HG02885 (cell line): ENCODE measurements at regions not wholly inside any gene's neighbourhood (a gene's known extent, or its start where the extent isn't known, plus 50 kb on each side); places are given as distances from the start of the nearest gene placed in this dataset.

ENCODE experiments used
- ATAC-seq: cut with Tn5 transposase; IDR thresholded peaks from one replicate; pipeline ENCODE4 v1.9.1; 2021; ENCODE audit warnings: mild to moderate bottlenecking; ENCODE audit not compliant: unreplicated experiment, poor library complexity

- ATAC-seq: no peak
Observed at GRCh38 chr9:27861887-27862286, 288.6 kb upstream of the C9orf72 start.

GRCh38 chr9:27864644-27865438 lies 291.6 kb upstream of the C9orf72 start:
- no peak for ATAC-seq

- no peak for ATAC-seq
Observed at GRCh38 chr9:27866741-27867140, 293.5 kb upstream of the C9orf72 start.

GRCh38 chr9:27870404-27870803 lies 297.1 kb upstream of the C9orf72 start:
- ATAC-seq: no peak

GRCh38 chr9:27880156-27880555 lies 306.9 kb upstream of the C9orf72 start:
- no peak for ATAC-seq

GRCh38 chr9:27880635-27881034 lies 307.4 kb upstream of the C9orf72 start:
- ATAC-seq: no peak

GRCh38 chr9:27888661-27889295 lies 315.5 kb upstream of the C9orf72 start:
- peak; percentile 100 for ATAC-seq

GRCh38 chr9:27924502-27924901 lies 351.2 kb upstream of the C9orf72 start:
- no peak for ATAC-seq

- ATAC-seq: no peak
Observed at GRCh38 chr9:27925815-27926214, 352.5 kb upstream of the C9orf72 start.

GRCh38 chr9:27929841-27930240 lies 356.6 kb upstream of the C9orf72 start:
- no peak for ATAC-seq

- no peak for ATAC-seq
Observed at GRCh38 chr9:27933210-27934025, 360.1 kb upstream of the C9orf72 start.

GRCh38 chr9:27934471-27934870 lies 361.2 kb upstream of the C9orf72 start:
- no peak for ATAC-seq

- no peak for ATAC-seq
Observed at GRCh38 chr9:27939186-27939585, 365.9 kb upstream of the C9orf72 start.

GRCh38 chr9:27940535-27940934 lies 367.3 kb upstream of the C9orf72 start:
- ATAC-seq: no peak

- ATAC-seq: no peak
Observed at GRCh38 chr9:27943501-27943900, 370.2 kb upstream of the C9orf72 start.

GRCh38 chr9:27945386-27945785 lies 372.1 kb upstream of the C9orf72 start:
- ATAC-seq: no peak

GRCh38 chr9:27950382-27950781 lies 377.1 kb upstream of the C9orf72 start:
- no peak for ATAC-seq

GRCh38 chr9:27954858-27955257 lies 381.6 kb upstream of the C9orf72 start:
- ATAC-seq: no peak

GRCh38 chr9:27963836-27964235 lies 390.6 kb upstream of the C9orf72 start:
- ATAC-seq: no peak

GRCh38 chr9:27967210-27967609 lies 393.9 kb upstream of the C9orf72 start:
- ATAC-seq: no peak

GRCh38 chr9:27977931-27978330 lies 404.6 kb upstream of the C9orf72 start:
- no peak for ATAC-seq
